GM23248 (cell line): ENCODE measurements at regions not wholly inside any gene's neighbourhood (a gene's known extent, or its start where the extent isn't known, plus 50 kb on each side); places are given as distances from the start of the nearest gene placed in this dataset.

ENCODE experiments used
- DNase-seq: peaks from one replicate; pipeline ENCODE4 v3.0.0-alpha.2; 2015
- H2AFZ ChIP-seq: fragments of 200-600 bp; sonication (generic); 2 replicates; pipeline ENCODE4 v1.6.1; 2016; ENCODE audit warnings: antibody characterized with exemption
- H3F3A ChIP-seq: fragments of 200-600 bp; sonication (generic); 2 replicates; pipeline ENCODE4 v1.6.1; 2016; ENCODE audit warnings: mild to moderate bottlenecking, antibody characterized with exemption, mixed run types; ENCODE audit not compliant: insufficient read depth
- H3K27ac ChIP-seq: fragments of 200-600 bp; sonication (generic); 2 replicates; pipeline ENCODE4 v1.5.1; 2016; ENCODE audit warnings: mild to moderate bottlenecking
- H3K27me3 ChIP-seq: fragments of 200-600 bp; sonication (generic); replicated peaks from 2 replicates; pipeline ENCODE4 v1.6.1; 2016; ENCODE audit warnings: mild to moderate bottlenecking; ENCODE audit not compliant: insufficient read depth
- H3K36me3 ChIP-seq: fragments of 200-600 bp; sonication (generic); 2 replicates; pipeline ENCODE4 v1.6.1; 2016; ENCODE audit warnings: low read depth, mild to moderate bottlenecking
- H3K4me1 ChIP-seq: fragments of 200-600 bp; sonication (generic); 2 replicates; pipeline ENCODE4 v1.6.1; 2016; ENCODE audit warnings: mild to moderate bottlenecking; ENCODE audit not compliant: insufficient read depth
- H3K4me2 ChIP-seq: fragments of 200-600 bp; sonication (generic); one replicate; pipeline ENCODE4 v1.6.1; 2016; ENCODE audit warnings: mild to moderate bottlenecking; ENCODE audit not compliant: unreplicated experiment
- H3K4me3 ChIP-seq: fragments of 200-600 bp; sonication (generic); 2 replicates; pipeline ENCODE4 v1.5.1; 2016; ENCODE audit warnings: mild to moderate bottlenecking
- H3K79me2 ChIP-seq: fragments of 200-600 bp; sonication (generic); 2 replicates; pipeline ENCODE4 v1.6.1; 2016; ENCODE audit warnings: mild to moderate bottlenecking; ENCODE audit not compliant: insufficient read depth
- H3K9ac ChIP-seq: fragments of 200-600 bp; sonication (generic); 2 replicates; pipeline ENCODE4 v1.6.1; 2016; ENCODE audit warnings: mild to moderate bottlenecking
- H3K9me2 ChIP-seq: fragments of 200-600 bp; sonication (generic); 2 replicates; pipeline ENCODE4 v1.6.1; 2016; ENCODE audit warnings: mixed run types, mild to moderate bottlenecking, moderate library complexity; ENCODE audit not compliant: insufficient read depth
- H3K9me3 ChIP-seq: fragments of 200-600 bp; sonication (generic); one replicate; pipeline ENCODE4 v1.6.1; 2017; ENCODE audit warnings: low read depth
- H4K20me1 ChIP-seq: fragments of 200-600 bp; sonication (generic); 2 replicates; pipeline ENCODE4 v1.6.0; 2016; ENCODE audit not compliant: insufficient read depth
- EZH2 ChIP-seq: fragments of 200-600 bp; sonication (generic); IDR thresholded peaks from 2 replicates; pipeline ENCODE4 v1.6.1; 2018; ENCODE audit warnings: antibody characterized with exemption, mild to moderate bottlenecking; ENCODE audit not compliant: insufficient read depth, poor library complexity, severe bottlenecking
- EZH2phosphoT487 ChIP-seq: fragments of 200-600 bp; sonication (generic); IDR thresholded peaks from 2 replicates; pipeline ENCODE4 v1.6.1; 2018; ENCODE audit warnings: antibody characterized with exemption, moderate library complexity, mild to moderate bottlenecking, low read depth; ENCODE audit not compliant: insufficient read depth
- WGBS, 2 experiments: methylation state at CpG; one replicate each; pipeline ENCODE4 v1.1.6; 2015 to 2017; ENCODE audit warnings: low lambda C conversion rate in 2 of 2, low coverage in 1 of 2; ENCODE audit errors: missing lambda C conversion rate in 2 of 2; 5-methylcytosine and 5-hydroxymethylcytosine counted together
- in situ Hi-C: fragments of 300-500 bp; cut with MboI; formaldehyde crosslinking; loops from 2 replicates; pipeline ENCODE4 v1.15.0; 2020

DNA sequence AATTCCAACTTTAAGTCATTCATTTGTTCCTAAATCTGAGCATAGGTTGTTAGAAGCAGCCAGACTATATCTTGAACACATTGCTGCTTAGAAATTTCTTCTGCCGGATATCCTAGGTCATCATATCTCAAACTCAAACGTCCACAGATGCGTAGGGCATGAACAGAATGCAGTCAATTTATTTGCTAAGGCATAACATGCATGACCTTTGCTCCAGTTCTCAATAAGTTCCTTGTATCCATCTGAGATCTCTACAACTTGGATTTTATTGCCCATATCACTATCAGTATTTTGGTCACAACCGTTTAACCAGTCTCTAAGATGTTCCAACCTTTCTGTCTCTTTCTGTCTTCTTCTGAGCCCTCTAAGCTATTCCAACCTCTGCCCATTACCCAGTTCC, 210.9 kb upstream of the MANEA start:
- Histone ChIP-seq H3K9me3 (no peaks in the 10 kb centered on the region), H3K36me3 (no peaks in the 10 kb centered on the region), H3K27me3 (no peaks in the 10 kb centered on the region), H3F3A (no peaks in the 10 kb centered on the region), H3K27ac (no peak overlapping the region), H3K9me2 (no peaks in the 10 kb centered on the region), H3K79me2 (no peaks in the 10 kb centered on the region), H3K9ac (no peak overlapping the region), H3K4me2 (no peak overlapping the region), H2AFZ (no peak overlapping the region), H4K20me1 (no peaks in the 10 kb centered on the region), H3K4me3 (no peak overlapping the region), H3K4me1 (no peaks in the 10 kb centered on the region)
- DNase-seq: no peak
- TF ChIP-seq EZH2phosphoT487: no peak
- TF ChIP-seq EZH2: no peak
- in situ Hi-C loops: no loop called here
- 9 to 21% methylated on average over 4 of the region's 4 CpGs for WGBS, 2 experiments

DNA sequence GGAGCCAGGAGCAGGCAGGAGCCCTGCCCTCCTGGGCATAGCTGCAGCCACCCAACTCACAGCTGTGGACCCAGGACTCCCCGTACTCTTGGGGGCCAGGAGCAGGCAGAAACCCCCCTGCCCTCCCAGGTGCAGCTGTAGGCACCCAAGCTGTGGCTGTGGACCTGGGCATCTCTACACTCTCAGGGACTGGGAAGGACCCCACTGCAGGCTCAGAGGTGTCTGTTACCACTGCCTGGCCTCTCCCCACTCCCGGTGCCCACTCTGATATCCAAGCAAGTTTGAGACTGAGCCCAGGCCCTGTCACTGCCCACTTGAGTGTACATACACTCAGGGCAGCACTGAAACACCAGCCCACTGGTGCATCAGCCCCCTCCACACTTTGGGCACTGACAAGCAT, 193.5 kb upstream of the MANEA start:
- Histone ChIP-seq H3K27me3 (no peaks in the 10 kb centered on the region), H3K4me3 (no peak overlapping the region), H2AFZ (no peak overlapping the region), H3K36me3 (no peaks in the 10 kb centered on the region), H3K4me2 (no peak overlapping the region), H3K9me2 (no peaks in the 10 kb centered on the region), H3K9me3 (no peaks in the 10 kb centered on the region), H3K4me1 (no peaks in the 10 kb centered on the region), H3F3A (no peaks in the 10 kb centered on the region), H4K20me1 (no peaks in the 10 kb centered on the region), H3K27ac (no peak overlapping the region), H3K9ac (no peak overlapping the region), H3K79me2 (no peaks in the 10 kb centered on the region)
- 17 to 35% methylated on average over 1 to 2 of the region's 2 CpGs for WGBS, 2 experiments
- no peak for DNase-seq
- in situ Hi-C loops: no loop called here
- TF ChIP-seq EZH2 (no peak), EZH2phosphoT487 (no peak)

DNA sequence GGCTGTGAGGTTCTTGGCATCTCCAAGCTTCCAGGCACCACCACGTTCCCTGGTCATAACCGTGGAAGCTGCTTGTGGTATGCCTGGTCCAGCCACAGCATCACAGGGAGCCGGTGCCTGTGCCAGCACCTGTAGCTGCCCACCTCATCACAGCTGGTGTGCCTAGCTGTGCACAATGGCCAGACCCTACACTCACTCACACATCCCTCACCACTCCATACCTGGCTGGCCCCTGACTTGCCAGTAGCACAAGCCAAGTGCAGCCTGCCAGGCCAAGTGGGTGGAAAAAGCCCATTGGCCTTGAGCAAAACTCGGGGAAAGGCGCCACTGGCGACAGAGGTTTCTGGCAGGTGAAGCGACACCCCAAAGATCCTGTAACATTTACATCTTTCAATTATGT, 192.3 kb upstream of the MANEA start:
- Histone ChIP-seq H3K4me2 (no peak overlapping the region), H3K36me3 (no peaks in the 10 kb centered on the region), H3K4me3 (no peak overlapping the region), H2AFZ (no peak overlapping the region), H3K27me3 (no peaks in the 10 kb centered on the region), H3F3A (no peaks in the 10 kb centered on the region), H4K20me1 (no peaks in the 10 kb centered on the region), H3K27ac (no peak overlapping the region), H3K79me2 (no peaks in the 10 kb centered on the region), H3K9me3 (no peaks in the 10 kb centered on the region), H3K9me2 (no peaks in the 10 kb centered on the region), H3K9ac (no peak overlapping the region), H3K4me1 (no peaks in the 10 kb centered on the region)
- TF ChIP-seq EZH2phosphoT487 (no peak), EZH2 (no peak)
- in situ Hi-C loops: no loop called here
- no peak for DNase-seq
- WGBS, 2 experiments: 33 to 38% methylated on average over 7 of the region's 7 CpGs

DNA sequence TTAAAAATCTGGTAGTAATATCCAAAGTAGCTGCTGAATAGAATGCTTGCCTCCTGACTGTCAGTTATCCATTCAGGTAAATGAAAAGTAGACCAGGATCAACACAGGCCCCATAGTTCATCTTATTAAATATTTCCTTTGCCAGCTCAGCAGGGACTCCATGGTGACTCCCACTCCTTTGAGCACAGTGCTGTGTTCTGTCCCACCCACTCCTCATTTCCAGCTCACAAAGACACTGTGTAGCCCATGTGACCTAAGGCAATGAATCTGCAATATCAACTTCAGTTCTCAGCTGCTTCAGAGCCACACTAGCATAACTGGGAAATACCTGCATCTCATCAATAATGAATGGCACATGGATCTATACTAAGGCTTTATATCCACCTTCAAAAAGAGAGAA, 189.5 kb upstream of the MANEA start:
- no peak overlapping the region for H2AFZ ChIP-seq
- in situ Hi-C loops: no loop called here
- no peaks in the 10 kb centered on the region for H3K79me2 ChIP-seq
- no peak overlapping the region for H3K4me2 ChIP-seq
- no peaks in the 10 kb centered on the region for H3F3A ChIP-seq
- no peaks in the 10 kb centered on the region for H3K9me3 ChIP-seq
- H3K27me3 ChIP-seq: no peaks in the 10 kb centered on the region
- H3K9ac ChIP-seq: no peak overlapping the region
- H3K36me3 ChIP-seq: no peaks in the 10 kb centered on the region
- no peak overlapping the region for H3K27ac ChIP-seq
- TF ChIP-seq EZH2 (no peak), EZH2phosphoT487 (no peak)
- no peak for DNase-seq
- no peaks in the 10 kb centered on the region for H4K20me1 ChIP-seq
- H3K4me1 ChIP-seq: no peaks in the 10 kb centered on the region
- no peak overlapping the region for H3K4me3 ChIP-seq
- H3K9me2 ChIP-seq: no peaks in the 10 kb centered on the region

DNA sequence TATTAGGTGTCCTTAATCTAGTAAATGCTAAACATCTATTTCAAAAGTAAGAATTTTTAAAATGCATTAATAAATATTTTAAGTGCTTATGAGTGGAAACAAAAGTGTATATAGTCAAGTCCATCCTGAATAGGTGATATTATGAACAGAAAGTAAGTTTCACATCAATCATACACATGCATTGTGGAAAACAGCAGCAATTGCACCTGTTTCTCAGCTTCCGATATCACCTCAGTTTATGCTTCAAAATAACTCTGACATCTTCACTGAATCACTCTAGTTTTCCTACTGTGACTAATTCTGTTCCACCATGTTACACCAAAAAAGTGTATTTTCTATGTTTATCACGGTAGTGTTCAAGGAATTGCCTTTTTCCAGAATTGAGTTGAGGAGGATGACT, 172.6 kb upstream of the MANEA start:
- Histone ChIP-seq H3K9ac (no peak overlapping the region), H3K4me3 (no peak overlapping the region), H2AFZ (no peak overlapping the region), H3K36me3 (no peaks in the 10 kb centered on the region), H3K9me3 (no peaks in the 10 kb centered on the region), H3K9me2 (no peaks in the 10 kb centered on the region), H4K20me1 (no peaks in the 10 kb centered on the region), H3K27ac (no peak overlapping the region), H3K27me3 (no peaks in the 10 kb centered on the region), H3K4me1 (no peaks in the 10 kb centered on the region), H3K79me2 (no peaks in the 10 kb centered on the region), H3K4me2 (no peak overlapping the region), H3F3A (no peaks in the 10 kb centered on the region)
- in situ Hi-C loops: no loop called here
- no peak for DNase-seq
- TF ChIP-seq EZH2 (no peak), EZH2phosphoT487 (no peak)
- WGBS, 2 experiments: 35 to 38% methylated on average over 2 of the region's 2 CpGs
